Spinal cord (tissue), 9 donors: ENCODE measurements at regions not wholly inside any gene's neighbourhood (a gene's known extent, or its start where the extent isn't known, plus 50 kb on each side); places are given as distances from the start of the nearest gene placed in this dataset.
A peak's percentile ranks its signal among the peaks of the same experiment; 100 is the strongest.

ENCODE experiments used
- DNase-seq, 6 donors: peaks; one replicate each; pipeline versions ENCODE4 v3.0.0 to v3.0.0-alpha.2; 2013 to 2015; ENCODE audit warnings: low spot score in 6 of 6, low read depth in 4 of 6
- H3K27ac ChIP-seq: one replicate; pipeline ENCODE4 v1.5.1; 2013; ENCODE audit warnings: low read depth, low read length, control low read depth
- H3K27me3 ChIP-seq: one replicate; pipeline ENCODE4 v1.6.1; 2013; ENCODE audit warnings: low read length; ENCODE audit not compliant: control insufficient read depth, insufficient read depth
- H3K36me3 ChIP-seq: one replicate; pipeline ENCODE4 v1.6.1; 2013; ENCODE audit warnings: low read length; ENCODE audit not compliant: control insufficient read depth, insufficient read depth
- H3K4me1 ChIP-seq: one replicate; pipeline ENCODE4 v1.6.1; 2013; ENCODE audit warnings: low read length; ENCODE audit not compliant: control insufficient read depth, insufficient read depth
- H3K4me3 ChIP-seq: one replicate; pipeline ENCODE4 v1.5.1; 2013; ENCODE audit warnings: low read depth, low read length, control low read depth
- H3K9me3 ChIP-seq: one replicate; pipeline ENCODE4 v1.6.1; 2013; ENCODE audit warnings: low read length; ENCODE audit not compliant: control insufficient read depth, insufficient read depth
- WGBS: methylation state at CpG from one replicate; pipeline ENCODE4 v1.1.5; 2013; ENCODE audit warnings: missing lambda C conversion rate; ENCODE audit not compliant: insufficient coverage; 5-methylcytosine and 5-hydroxymethylcytosine counted together
- donor health status: healthy.

GRCh38 chr1:88168126-88168525 lies 515.9 kb upstream of the PKN2 start:
- no peaks in the 10 kb centered on the region for H3K36me3 ChIP-seq
- no peak overlapping the region for H3K4me3 ChIP-seq
- H3K27ac ChIP-seq, result no peak overlapping the region
- no peaks in the 10 kb centered on the region for H3K27me3 ChIP-seq
- DNase-seq, result no peak
- H3K9me3 ChIP-seq, result no peaks in the 10 kb centered on the region
- H3K4me1 ChIP-seq, result no peaks in the 10 kb centered on the region

GRCh38 chr1:88169139-88169538 lies 514.9 kb upstream of the PKN2 start:
- no CpG with 5 or more reads among the region's 3 CpGs for WGBS
- no peaks in the 10 kb centered on the region for H3K36me3 ChIP-seq
- no peak overlapping the region for H3K27ac ChIP-seq
- H3K4me1 ChIP-seq, result no peaks in the 10 kb centered on the region
- H3K27me3 ChIP-seq, result no peaks in the 10 kb centered on the region
- no peak for DNase-seq
- H3K4me3 ChIP-seq, result no peak overlapping the region
- H3K9me3 ChIP-seq, result no peaks in the 10 kb centered on the region

- no peaks in the 10 kb centered on the region for H3K9me3 ChIP-seq
- H3K27me3 ChIP-seq, result no peaks in the 10 kb centered on the region
- no peaks in the 10 kb centered on the region for H3K36me3 ChIP-seq
- H3K4me1 ChIP-seq, result no peaks in the 10 kb centered on the region
- DNase-seq, result no peak
- no peak overlapping the region for H3K27ac ChIP-seq
- H3K4me3 ChIP-seq, result no peak overlapping the region
Measured at GRCh38 chr1:88169939-88170338, 514.1 kb upstream of the PKN2 start.

GRCh38 chr1:88175120-88175630 lies 508.9 kb upstream of the PKN2 start:
- Histone ChIP-seq H3K36me3 (no peaks in the 10 kb centered on the region), H3K27ac (no peak overlapping the region), H3K9me3 (no peaks in the 10 kb centered on the region), H3K27me3 (no peaks in the 10 kb centered on the region), H3K4me1 (no peaks in the 10 kb centered on the region), H3K4me3 (no peak overlapping the region)
- WGBS, result no CpG with 5 or more reads among the region's 3 CpGs
- no peak for DNase-seq

- no peak overlapping the region for H3K4me3 ChIP-seq
- H3K27me3 ChIP-seq, result no peaks in the 10 kb centered on the region
- no peaks in the 10 kb centered on the region for H3K36me3 ChIP-seq
- H3K27ac ChIP-seq, result no peak overlapping the region
- H3K4me1 ChIP-seq, result no peaks in the 10 kb centered on the region
- 92% methylated on average over 6 of the region's 10 CpGs for WGBS
- DNase-seq, result no peak
- H3K9me3 ChIP-seq, result no peaks in the 10 kb centered on the region
Measured at GRCh38 chr1:88175631-88176226, 508.3 kb upstream of the PKN2 start.

GRCh38 chr1:88179943-88180342 lies 504.1 kb upstream of the PKN2 start:
- Histone ChIP-seq H3K9me3 (no peaks in the 10 kb centered on the region), H3K4me3 (no peak overlapping the region), H3K36me3 (no peaks in the 10 kb centered on the region), H3K4me1 (no peaks in the 10 kb centered on the region), H3K27ac (no peak overlapping the region), H3K27me3 (no peaks in the 10 kb centered on the region)
- WGBS, result no CpG with 5 or more reads among the region's 5 CpGs
- no peak for DNase-seq

GRCh38 chr1:88180449-88181108 lies 503.5 kb upstream of the PKN2 start:
- H3K27me3 ChIP-seq, result no peaks in the 10 kb centered on the region
- H3K4me3 ChIP-seq, result no peak overlapping the region
- DNase-seq, result peak in 5 of 6 donors; percentile 62 to 95 (median 71)
- H3K9me3 ChIP-seq, result no peaks in the 10 kb centered on the region
- H3K4me1 ChIP-seq, result no peaks in the 10 kb centered on the region
- WGBS, result 30% methylated on average over 4 of the region's 8 CpGs
- no peaks in the 10 kb centered on the region for H3K36me3 ChIP-seq
- no peak overlapping the region for H3K27ac ChIP-seq

- Histone ChIP-seq H3K27me3 (no peaks in the 10 kb centered on the region), H3K27ac (no peak overlapping the region), H3K4me3 (no peak overlapping the region), H3K4me1 (no peaks in the 10 kb centered on the region), H3K36me3 (no peaks in the 10 kb centered on the region), H3K9me3 (no peaks in the 10 kb centered on the region)
- DNase-seq, result no peak
Measured at GRCh38 chr1:88186911-88187310, 497.2 kb upstream of the PKN2 start.

- Histone ChIP-seq H3K36me3 (no peaks in the 10 kb centered on the region), H3K9me3 (no peaks in the 10 kb centered on the region), H3K27me3 (no peaks in the 10 kb centered on the region), H3K27ac (no peak overlapping the region), H3K4me3 (no peak overlapping the region), H3K4me1 (no peaks in the 10 kb centered on the region)
- no peak for DNase-seq
Measured at GRCh38 chr1:88188038-88188437, 496.0 kb upstream of the PKN2 start.

- no peak for DNase-seq
- no peak overlapping the region for H3K4me3 ChIP-seq
- no peaks in the 10 kb centered on the region for H3K27me3 ChIP-seq
- H3K9me3 ChIP-seq, result no peaks in the 10 kb centered on the region
- no peaks in the 10 kb centered on the region for H3K36me3 ChIP-seq
- no CpG with 5 or more reads among the region's 2 CpGs for WGBS
- H3K4me1 ChIP-seq, result no peaks in the 10 kb centered on the region
- no peak overlapping the region for H3K27ac ChIP-seq
Measured at GRCh38 chr1:88189525-88189924, 494.5 kb upstream of the PKN2 start.
